ENCODE measurements at regions not wholly inside any gene's neighbourhood (a gene's known extent, or its start where the extent isn't known, plus 50 kb on each side); places are given as distances from the start of the nearest gene placed in this dataset.

DNA sequence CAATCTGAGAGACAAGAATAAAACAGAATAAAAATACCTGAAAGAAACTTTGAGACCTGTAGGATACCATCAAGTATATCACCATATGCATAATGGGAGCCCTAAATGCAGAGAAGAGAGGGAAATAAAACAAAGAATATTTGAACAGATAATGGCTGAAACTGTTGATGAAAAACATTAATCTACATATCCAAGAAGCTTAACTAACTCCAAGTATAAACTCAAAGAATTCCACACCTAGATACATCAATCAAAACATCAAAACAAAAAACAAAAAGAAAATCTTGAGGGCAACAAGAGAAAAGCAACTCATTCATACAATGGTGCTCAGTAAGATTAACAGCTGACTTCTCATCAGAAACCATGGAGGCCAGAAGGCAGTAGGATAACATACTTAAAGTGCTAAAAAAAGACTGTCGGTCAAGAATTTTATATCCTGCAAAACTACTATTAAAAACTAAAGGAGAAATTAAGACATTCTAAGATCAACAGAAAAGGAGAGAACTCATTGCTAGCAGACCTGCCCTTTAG lies 101.6 kb downstream of the FOXD1 start:
- peaks cover 30% of the 10 kb centered on the region for H3K9me3 ChIP-seq
- H3K4me2 ChIP-seq = no peak overlapping the region
- H4K20me1 ChIP-seq = no peaks in the 10 kb centered on the region
- H3K27me3 ChIP-seq = no peaks in the 10 kb centered on the region
- H3K27ac ChIP-seq = no peak overlapping the region
- H3K4me1 ChIP-seq = 0 out of 2 replicates have a peak, but pooled peaks cover 3% of the 10 kb centered on the region
- H3K36me3 ChIP-seq = no peaks in the 10 kb centered on the region
- H3K4me3 ChIP-seq = no peak overlapping the region
- no peak overlapping the region for H3K9ac ChIP-seq
- TF ChIP-seq Cebpa-rat (IDR thresholded peaks at IDR 0.05) = no peak

GRCh38 chr5:73344835-73345234 lies 103.7 kb downstream of the FOXD1 start:
- no peak for TF ChIP-seq Cebpa-rat (IDR thresholded peaks at IDR 0.05)
- Histone ChIP-seq H4K20me1 (no peaks in the 10 kb centered on the region), H3K4me1 (0 out of 2 replicates have a peak, but pooled peaks cover 3% of the 10 kb centered on the region), H3K9me3 (peaks cover 23% of the 10 kb centered on the region), H3K4me3 (no peak overlapping the region), H3K4me2 (no peak overlapping the region), H3K36me3 (no peaks in the 10 kb centered on the region), H3K9ac (no peak overlapping the region), H3K27ac (no peak overlapping the region), H3K27me3 (no peaks in the 10 kb centered on the region)

DNA sequence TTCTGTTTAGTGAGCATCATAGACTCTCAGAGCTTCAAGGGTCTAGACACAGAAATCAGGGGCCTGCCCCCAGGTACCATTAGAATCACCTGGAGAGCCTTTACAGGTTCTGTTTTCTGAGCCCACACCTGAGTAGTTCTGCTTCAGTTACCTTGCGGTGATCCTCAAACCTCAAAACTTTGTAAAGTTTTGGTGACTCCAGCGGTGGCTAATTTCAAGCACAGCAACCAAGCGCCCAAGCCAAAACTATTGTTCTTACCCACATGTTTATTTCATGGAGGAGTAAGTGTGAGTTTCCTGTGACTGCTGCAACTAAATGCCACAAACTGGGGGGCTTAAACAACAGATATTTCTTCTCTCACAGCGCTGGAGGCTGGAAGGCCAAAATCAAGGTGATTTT lies 108.9 kb downstream of the FOXD1 start:
- 0 out of 2 replicates have a peak, but pooled peaks cover 3% of the 10 kb centered on the region for H3K4me1 ChIP-seq
- no peaks in the 10 kb centered on the region for H3K36me3 ChIP-seq
- H3K9ac ChIP-seq = no peak overlapping the region
- TF ChIP-seq Cebpa-rat (IDR thresholded peaks at IDR 0.05) = no peak
- no peak overlapping the region for H3K4me3 ChIP-seq
- no peaks in the 10 kb centered on the region for H3K27me3 ChIP-seq
- H4K20me1 ChIP-seq = no peaks in the 10 kb centered on the region
- no peak overlapping the region for H3K27ac ChIP-seq
- H3K4me2 ChIP-seq = no peak overlapping the region
- H3K9me3 ChIP-seq = no peaks in the 10 kb centered on the region

DNA sequence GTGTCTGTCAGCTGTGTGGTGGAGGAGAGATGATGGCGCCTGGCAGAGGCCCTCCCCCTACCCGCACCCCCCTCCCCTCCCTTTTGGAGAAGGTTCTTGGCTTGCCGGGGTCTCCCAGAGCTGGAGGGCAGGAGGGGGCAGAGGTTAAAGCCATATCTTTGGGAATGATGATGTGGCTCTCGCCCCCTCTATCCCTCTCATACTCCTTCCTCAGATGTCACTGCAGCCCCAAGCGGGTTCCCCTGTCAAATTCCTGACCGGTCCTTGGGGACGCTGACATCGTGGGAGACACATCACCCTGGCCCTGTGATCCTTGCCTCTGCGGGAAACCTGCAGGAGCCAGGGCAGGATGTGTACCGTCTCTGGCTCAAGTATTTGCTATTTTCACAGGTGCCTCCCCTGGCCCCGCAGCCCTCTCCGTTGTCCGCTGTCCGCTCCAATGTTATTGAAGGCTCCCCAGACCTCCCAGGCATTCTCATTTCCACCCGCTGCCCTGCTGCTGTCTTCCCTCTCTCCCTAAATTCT lies 109.5 kb downstream of the FOXD1 start:
- no peak overlapping the region for H3K4me2 ChIP-seq
- no peak for TF ChIP-seq Cebpa-rat (IDR thresholded peaks at IDR 0.05)

GRCh38 chr5:73338256-73339050 lies 110.1 kb downstream of the FOXD1 start:
- no peak overlapping the region for H3K9ac ChIP-seq
- H3K4me3 ChIP-seq = no peak overlapping the region
- H3K36me3 ChIP-seq = no peaks in the 10 kb centered on the region
- H3K4me1 ChIP-seq = 0 out of 2 replicates have a peak, but pooled peaks cover 3% of the 10 kb centered on the region
- no peak overlapping the region for H3K4me2 ChIP-seq
- no peak for TF ChIP-seq Cebpa-rat (IDR thresholded peaks at IDR 0.05)
- no peaks in the 10 kb centered on the region for H3K9me3 ChIP-seq
- H4K20me1 ChIP-seq = no peaks in the 10 kb centered on the region
- no peaks in the 10 kb centered on the region for H3K27me3 ChIP-seq
- no peak overlapping the region for H3K27ac ChIP-seq

More for the DNA sequence above, 109.5 kb downstream of the FOXD1 start:
- no peaks in the 10 kb centered on the region for H3K9me3 ChIP-seq
- H3K4me1 ChIP-seq = 0 out of 2 replicates have a peak, but pooled peaks cover 3% of the 10 kb centered on the region
- no peak overlapping the region for H3K27ac ChIP-seq
- H4K20me1 ChIP-seq = no peaks in the 10 kb centered on the region
- H3K27me3 ChIP-seq = no peaks in the 10 kb centered on the region
- no peak overlapping the region for H3K4me3 ChIP-seq
- no peak overlapping the region for H3K9ac ChIP-seq
- H3K36me3 ChIP-seq = no peaks in the 10 kb centered on the region

GRCh38 chr5:73337586-73338255 lies 110.9 kb downstream of the FOXD1 start:
- Histone ChIP-seq H3K36me3 (no peaks in the 10 kb centered on the region), H3K27ac (no peak overlapping the region), H3K9me3 (no peaks in the 10 kb centered on the region), H3K4me2 (no peak overlapping the region), H4K20me1 (no peaks in the 10 kb centered on the region), H3K4me3 (no peak overlapping the region), H3K27me3 (no peaks in the 10 kb centered on the region), H3K9ac (no peak overlapping the region), H3K4me1 (0 out of 2 replicates have a peak, but pooled peaks cover 3% of the 10 kb centered on the region)
- TF ChIP-seq Cebpa-rat (IDR thresholded peaks at IDR 0.05) = no peak

DNA sequence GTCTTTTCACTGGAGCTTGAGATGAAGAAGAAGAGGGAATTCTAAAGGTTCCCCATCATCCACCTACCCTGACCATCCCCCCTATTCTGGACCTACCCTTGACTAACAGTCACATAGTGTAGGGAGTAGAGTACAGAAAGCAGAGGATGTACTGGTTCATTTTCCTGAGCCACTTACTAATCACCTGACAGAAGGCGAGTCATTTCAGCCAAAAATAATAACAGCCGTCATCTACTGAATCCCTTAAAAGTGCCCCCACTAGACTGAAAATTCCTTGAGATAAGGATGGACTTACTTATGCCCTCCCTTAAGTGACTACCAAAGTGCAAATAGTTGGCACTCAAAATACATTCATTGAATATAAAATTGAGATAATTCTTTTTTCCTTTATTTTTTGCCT lies 112.2 kb downstream of the FOXD1 start:
- TF ChIP-seq Cebpa-rat (IDR thresholded peaks at IDR 0.05) = no peak

GRCh38 chr5:73333944-73334703 lies 114.5 kb downstream of the FOXD1 start:
- H3K4me2 ChIP-seq = no peak overlapping the region

More for the DNA sequence above, 112.2 kb downstream of the FOXD1 start:
- H3K36me3 ChIP-seq = no peaks in the 10 kb centered on the region
- no peak overlapping the region for H3K4me3 ChIP-seq
- no peak overlapping the region for H3K9ac ChIP-seq
- no peaks in the 10 kb centered on the region for H4K20me1 ChIP-seq
- H3K27ac ChIP-seq = no peak overlapping the region
- peaks cover 2% of the 10 kb centered on the region; the same call in 1 of the 2 replicates for H3K9me3 ChIP-seq
- H3K27me3 ChIP-seq = no peaks in the 10 kb centered on the region
- no peak overlapping the region for H3K4me2 ChIP-seq
- no peaks in the 10 kb centered on the region for H3K4me1 ChIP-seq

DNA sequence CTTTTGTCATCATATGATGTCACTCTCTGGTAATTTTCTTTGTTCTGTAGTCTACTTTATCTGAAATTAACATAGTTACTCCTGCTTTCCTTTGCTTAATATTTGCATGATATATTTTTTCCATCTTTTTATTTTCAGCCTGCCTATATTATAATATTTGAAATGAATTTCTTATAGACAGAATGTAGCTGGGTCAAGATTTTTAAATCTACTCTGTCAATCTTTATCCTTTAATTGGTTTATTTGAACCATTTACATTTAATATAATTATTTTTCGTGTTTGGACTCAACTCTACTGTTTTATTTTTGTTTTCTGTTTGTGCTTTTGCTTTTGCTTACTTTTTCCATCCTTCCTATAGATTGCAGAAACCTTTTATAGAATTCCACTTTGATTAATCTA lies 118.0 kb downstream of the FOXD1 start:
- Histone ChIP-seq H3K9me3 (peaks cover 13% of the 10 kb centered on the region), H3K4me1 (no peaks in the 10 kb centered on the region), H3K4me3 (no peak overlapping the region), H3K4me2 (no peak overlapping the region), H3K36me3 (no peaks in the 10 kb centered on the region), H3K9ac (no peak overlapping the region), H3K27me3 (no peaks in the 10 kb centered on the region), H3K27ac (no peak overlapping the region), H4K20me1 (no peaks in the 10 kb centered on the region)
- TF ChIP-seq Cebpa-rat (IDR thresholded peaks at IDR 0.05) = no peak

More at GRCh38 chr5:73333944-73334703, 114.5 kb downstream of the FOXD1 start:
- no peak for TF ChIP-seq Cebpa-rat (IDR thresholded peaks at IDR 0.05)
- H3K27me3 ChIP-seq = no peaks in the 10 kb centered on the region
- no peak overlapping the region for H3K27ac ChIP-seq
- H3K4me3 ChIP-seq = no peak overlapping the region
- H3K4me1 ChIP-seq = no peaks in the 10 kb centered on the region
- H3K9ac ChIP-seq = no peak overlapping the region
- no peaks in the 10 kb centered on the region for H4K20me1 ChIP-seq
- H3K36me3 ChIP-seq = no peaks in the 10 kb centered on the region
- peaks cover 13% of the 10 kb centered on the region for H3K9me3 ChIP-seq
